HG03354 (cell line): ENCODE measurements at regions not wholly inside any gene's neighbourhood (a gene's known extent, or its start where the extent isn't known, plus 50 kb on each side); places are given as distances from the start of the nearest gene placed in this dataset.
"Not testable (repeated sequence)": the region's sequence is repeated elsewhere in the genome, so short reads cannot be mapped to it uniquely, and the experiment has no call there.

Source experiments
- ATAC-seq: cut with Tn5 transposase; IDR thresholded peaks from one replicate; pipeline ENCODE4 v1.9.1; 2021; ENCODE audit warnings: mild to moderate bottlenecking; ENCODE audit not compliant: unreplicated experiment, poor library complexity, severe bottlenecking

DNA sequence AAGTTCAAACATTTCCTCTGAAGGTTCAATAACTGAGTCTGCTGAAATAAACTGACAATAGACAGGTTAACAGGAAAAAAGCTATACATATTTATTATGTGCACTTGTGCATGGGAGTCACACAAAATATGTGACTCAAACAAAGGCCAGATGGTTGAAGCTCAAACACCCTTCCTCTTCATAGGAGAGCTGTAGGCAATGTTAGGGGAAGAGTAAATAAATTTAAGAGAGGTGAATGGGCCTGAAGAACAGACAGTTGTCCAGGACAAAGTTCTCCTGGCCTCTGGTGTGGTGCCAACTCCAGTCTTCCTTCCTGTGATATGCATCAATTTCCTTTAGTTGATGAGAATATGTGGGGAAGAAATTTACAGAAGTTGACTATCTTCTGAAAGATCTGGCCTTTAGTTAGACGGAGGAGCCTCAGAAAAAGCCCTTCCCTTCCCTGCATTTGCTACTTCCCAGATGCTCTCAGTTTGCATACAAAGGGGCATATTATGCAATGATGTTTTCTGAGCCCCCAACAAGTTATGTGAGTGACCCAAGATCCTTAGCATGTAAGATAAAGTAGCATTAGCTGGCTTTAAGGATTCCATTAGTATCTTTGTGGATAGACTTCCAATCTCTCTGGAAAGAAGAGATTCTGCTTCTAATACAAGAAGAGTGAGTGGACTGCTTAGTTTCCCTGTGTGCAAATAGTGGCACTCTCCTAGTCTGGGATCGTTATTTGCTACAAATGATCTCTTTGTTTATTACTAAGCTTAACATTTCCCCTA, 96.4 kb upstream of the IGSF10 start:
- ATAC-seq = no peak

- ATAC-seq = no peak
These were observed 95.7 kb upstream of the IGSF10 start for GRCh38 chr3:151556596-151556995.

GRCh38 chr3:151555523-151555922, 94.7 kb upstream of the IGSF10 start:
- ATAC-seq = no peak

DNA sequence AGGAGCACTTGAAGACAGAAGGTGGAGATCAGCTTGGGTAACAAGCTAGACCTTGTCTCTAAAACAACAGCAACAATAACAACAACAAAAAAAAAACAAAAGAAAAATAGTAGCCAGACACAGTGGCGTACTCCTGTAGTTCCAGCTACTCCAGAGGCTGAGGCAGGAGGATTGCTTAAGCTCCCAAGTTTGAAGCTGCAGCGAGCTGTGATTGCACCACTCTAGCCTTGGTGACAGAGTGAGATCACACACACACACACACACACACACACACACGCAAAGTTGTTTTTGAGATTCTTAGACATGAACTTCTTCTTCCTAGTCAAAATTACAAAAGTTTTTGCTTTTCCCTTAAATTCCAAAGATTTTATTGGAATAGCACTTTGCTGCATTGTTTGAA, 93.0 kb upstream of the IGSF10 start:
- no peak for ATAC-seq

GRCh38 chr3:151552589-151552988, 91.7 kb upstream of the IGSF10 start:
- no peak for ATAC-seq

DNA sequence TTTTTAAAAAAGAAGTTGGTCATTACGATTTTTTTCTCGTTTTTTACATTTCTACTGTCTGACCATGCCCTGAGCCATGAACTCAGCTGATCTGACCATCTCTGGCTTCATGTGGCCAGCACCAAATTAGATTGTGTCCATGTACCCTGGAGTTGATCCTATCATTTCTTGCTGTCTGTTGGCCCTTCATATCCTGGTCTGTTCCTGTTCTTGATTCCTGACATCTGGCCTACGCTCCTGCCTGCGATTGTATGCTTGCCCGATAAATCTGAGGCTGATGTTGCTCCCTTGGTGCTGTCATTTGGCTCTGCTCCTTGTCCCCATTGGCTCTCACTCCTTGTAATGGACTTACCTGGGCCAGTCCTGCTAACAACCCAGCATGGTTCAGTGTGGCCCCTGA, 89.8 kb upstream of the IGSF10 start:
- no peak for ATAC-seq

DNA sequence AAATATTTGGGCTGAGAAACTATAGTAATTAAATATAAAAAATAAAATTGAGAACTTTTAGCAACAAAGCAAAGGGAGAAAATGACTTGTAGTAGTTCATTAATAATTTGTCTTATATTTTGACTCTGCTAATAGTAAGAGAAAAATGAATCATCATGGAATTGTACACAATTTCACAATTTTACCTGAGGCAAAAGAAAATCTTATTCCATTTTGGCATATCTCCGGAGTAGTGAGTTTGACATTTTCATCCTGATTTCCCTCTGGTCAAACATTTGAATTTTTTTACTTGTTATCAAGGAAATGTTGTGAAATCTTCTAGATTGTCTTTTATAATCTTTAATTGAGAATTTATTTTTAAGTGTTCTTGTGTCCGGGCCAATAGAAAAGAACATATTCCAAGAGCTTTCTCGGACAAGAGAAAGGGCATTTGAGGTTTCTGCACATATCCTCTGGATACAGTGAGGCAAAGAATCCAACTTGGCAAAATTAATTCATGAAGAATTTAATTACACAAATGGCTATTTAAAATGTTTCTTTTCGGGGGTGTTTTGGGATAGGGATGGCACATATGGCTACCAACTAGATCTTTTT, 89.3 kb upstream of the IGSF10 start:
- no peak for ATAC-seq

GRCh38 chr3:151548195-151548594, 87.3 kb upstream of the IGSF10 start:
- no peak for ATAC-seq

DNA sequence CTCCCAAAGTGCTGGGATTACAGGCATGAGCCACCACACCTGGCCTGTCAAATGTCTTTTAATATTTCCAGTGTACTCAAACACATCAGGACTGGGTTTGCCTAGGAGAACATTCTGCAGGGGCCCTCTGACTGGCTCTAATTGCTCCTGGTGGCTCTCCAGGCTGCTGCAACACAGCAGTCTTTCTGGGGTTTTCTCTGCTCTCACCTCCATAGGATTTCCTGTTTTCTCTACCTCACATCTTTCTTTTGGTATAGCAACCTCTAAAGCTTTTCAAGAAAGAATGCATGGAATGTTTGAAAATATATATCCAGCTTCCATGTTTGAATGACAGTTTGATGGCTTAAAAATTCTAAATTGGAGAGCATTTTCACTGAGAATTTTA, 83.3 kb upstream of the IGSF10 start:
- ATAC-seq = no peak

DNA sequence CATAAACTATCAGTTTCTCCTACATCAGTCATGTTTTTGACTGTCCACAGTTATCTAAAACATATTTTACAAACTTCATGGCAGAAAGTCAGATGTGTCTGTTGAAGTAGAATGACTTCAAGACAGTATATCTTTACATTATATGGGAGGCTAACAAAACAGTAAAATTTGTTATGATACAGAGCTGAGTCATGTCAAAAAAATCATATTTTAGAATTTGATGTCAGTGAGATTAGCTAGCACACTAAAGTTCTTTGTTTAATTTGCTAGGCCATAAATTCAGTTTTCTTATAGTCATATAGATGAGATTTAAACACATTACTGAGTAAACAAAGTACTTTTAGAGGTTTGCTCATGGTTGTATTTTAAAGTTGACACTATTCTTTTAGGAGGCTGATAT, 80.3 kb upstream of the IGSF10 start:
- no peak for ATAC-seq

- no peak for ATAC-seq
These were observed 78.7 kb upstream of the IGSF10 start for GRCh38 chr3:151539599-151539998.

GRCh38 chr3:151538456-151539393, 77.9 kb upstream of the IGSF10 start:
- ATAC-seq = no peak

DNA sequence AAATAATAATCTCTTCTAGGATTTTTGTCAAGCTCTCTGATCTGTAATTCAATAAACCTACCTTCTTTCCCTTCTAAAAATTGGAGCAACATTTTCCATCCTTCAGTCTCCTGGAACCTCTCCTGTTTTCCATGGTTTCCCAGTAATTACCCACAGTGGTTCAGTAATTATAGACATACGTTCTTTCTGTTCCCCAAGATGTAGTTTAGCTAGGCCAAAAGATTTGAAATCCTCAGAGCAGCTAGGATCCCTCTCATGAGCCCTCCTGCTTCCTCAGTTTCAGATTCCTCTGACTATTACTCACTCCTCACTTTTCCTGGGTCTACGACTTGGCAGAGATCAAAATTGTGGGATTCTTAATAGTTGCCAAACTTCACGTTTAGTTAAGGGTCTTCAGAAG, 76.9 kb upstream of the IGSF10 start:
- no peak for ATAC-seq

DNA sequence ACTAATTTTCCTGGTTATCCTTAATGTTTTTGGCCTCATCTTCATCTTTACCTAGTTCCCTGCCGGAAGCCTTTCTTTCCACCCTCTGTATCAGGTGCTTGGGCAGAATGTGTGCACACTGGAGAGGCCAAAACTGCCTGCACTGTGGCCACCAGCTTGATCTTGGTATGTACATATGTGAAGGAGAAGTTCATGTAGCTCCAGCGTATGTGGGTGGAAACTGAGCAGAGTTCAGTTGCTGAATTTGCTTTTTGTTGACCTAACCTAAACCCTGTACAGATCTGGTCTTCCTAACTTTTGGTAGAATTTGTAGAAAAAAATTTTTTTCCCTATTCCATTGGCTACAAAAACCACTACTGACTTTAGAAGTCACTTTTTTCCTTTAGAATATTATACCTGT, 65.9 kb upstream of the IGSF10 start:
- ATAC-seq = no peak

DNA sequence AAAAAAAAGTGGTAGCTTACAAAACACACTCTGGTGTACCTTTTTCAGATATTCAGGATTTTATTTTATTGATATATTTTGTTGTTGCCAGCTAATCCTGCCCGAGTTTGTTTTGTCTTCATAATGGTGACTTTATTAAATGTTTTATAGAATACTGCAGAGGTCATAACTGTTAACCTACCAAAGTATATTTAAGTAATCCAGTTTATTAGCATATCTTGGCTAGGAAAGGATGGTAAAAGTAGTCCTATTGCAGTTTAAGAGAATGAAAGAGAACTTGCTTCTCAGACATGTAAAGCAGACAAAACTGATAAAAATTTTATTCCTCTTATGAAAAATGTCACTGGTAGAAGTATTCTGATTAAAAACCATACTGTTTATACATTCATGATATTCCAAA, 59.2 kb upstream of the IGSF10 start:
- no peak for ATAC-seq

GRCh38 chr3:151511433-151511832, 50.6 kb upstream of the IGSF10 start:
- ATAC-seq = not testable (repeated sequence)
